ENCODE measurements at regions not wholly inside any gene's neighbourhood (a gene's known extent, or its start where the extent isn't known, plus 50 kb on each side); places are given as distances from the start of the nearest gene placed in this dataset.

DNA sequence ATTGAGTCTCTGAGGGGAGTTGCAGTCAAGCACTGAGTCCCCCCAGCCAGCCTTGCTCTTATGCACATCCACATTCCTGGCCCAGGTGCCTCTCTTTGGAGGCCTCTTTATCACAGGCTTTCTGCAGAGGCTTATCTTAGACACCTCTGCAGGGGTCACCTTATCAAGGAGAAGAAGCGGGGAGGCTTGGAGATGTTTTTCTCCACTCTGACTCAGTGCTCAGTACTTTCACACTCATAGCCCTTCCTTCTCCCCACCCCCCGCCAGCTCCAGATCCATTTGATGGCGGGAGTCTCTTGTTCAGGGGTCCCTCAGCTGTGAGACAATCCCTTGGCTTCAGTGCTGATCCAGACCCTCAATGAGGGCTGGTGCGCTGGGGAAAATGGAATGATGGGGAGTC, 132.1 kb upstream of the TSHZ2 start:
- no peaks in the 10 kb centered on the region for H3K4me1 ChIP-seq (ENCODE audit: insufficient read depth, low read length)
- no peaks in the 10 kb centered on the region for H3K36me3 Mint-ChIP-seq (ENCODE audit: low read depth)
- H3K9me3 ChIP-seq (ENCODE audit: control insufficient read depth in 1 of 2, insufficient read depth in 1 of 2, low read length in 2 of 2) = no peaks in the 10 kb centered on the region
- TF ChIP-seq, protein P1, sequence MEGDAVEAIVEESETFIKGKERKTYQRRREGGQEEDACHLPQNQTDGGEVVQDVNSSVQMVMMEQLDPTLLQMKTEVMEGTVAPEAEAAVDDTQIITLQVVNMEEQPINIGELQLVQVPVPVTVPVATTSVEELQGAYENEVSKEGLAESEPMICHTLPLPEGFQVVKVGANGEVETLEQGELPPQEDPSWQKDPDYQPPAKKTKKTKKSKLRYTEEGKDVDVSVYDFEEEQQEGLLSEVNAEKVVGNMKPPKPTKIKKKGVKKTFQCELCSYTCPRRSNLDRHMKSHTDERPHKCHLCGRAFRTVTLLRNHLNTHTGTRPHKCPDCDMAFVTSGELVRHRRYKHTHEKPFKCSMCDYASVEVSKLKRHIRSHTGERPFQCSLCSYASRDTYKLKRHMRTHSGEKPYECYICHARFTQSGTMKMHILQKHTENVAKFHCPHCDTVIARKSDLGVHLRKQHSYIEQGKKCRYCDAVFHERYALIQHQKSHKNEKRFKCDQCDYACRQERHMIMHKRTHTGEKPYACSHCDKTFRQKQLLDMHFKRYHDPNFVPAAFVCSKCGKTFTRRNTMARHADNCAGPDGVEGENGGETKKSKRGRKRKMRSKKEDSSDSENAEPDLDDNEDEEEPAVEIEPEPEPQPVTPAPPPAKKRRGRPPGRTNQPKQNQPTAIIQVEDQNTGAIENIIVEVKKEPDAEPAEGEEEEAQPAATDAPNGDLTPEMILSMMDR (IDR thresholded peaks at IDR 0.05) = no peak
- no peak overlapping the region for H3K27ac ChIP-seq (ENCODE audit: low read depth in 1 of 2, low read length in 2 of 2)
- H3K4me1 Mint-ChIP-seq (ENCODE audit: low read depth) = no peaks in the 10 kb centered on the region
- no peak overlapping the region for H3K4me3 ChIP-seq (ENCODE audit: low read length)
- no peaks in the 10 kb centered on the region for H3K36me3 ChIP-seq (ENCODE audit: insufficient read depth, low read length)
- no peak for DNase-seq
- POLR2A ChIA-PET = no interaction called here
- H3K4me3 Mint-ChIP-seq = no peak overlapping the region
- CTCF ChIA-PET = no interaction called here
- H3K9me3 Mint-ChIP-seq = no peaks in the 10 kb centered on the region
- no peaks in the 10 kb centered on the region for H3K27me3 Mint-ChIP-seq
- no peaks in the 10 kb centered on the region for H3K27me3 ChIP-seq (ENCODE audit: control insufficient read depth in 1 of 2, insufficient read depth in 2 of 2, low read length in 2 of 2)
- ATAC-seq (ENCODE audit: poor library complexity) = no peak
- no peak overlapping the region for H3K27ac Mint-ChIP-seq
- intact Hi-C loops (cut with DNase I, micrococcal nuclease) = no loop called here

DNA sequence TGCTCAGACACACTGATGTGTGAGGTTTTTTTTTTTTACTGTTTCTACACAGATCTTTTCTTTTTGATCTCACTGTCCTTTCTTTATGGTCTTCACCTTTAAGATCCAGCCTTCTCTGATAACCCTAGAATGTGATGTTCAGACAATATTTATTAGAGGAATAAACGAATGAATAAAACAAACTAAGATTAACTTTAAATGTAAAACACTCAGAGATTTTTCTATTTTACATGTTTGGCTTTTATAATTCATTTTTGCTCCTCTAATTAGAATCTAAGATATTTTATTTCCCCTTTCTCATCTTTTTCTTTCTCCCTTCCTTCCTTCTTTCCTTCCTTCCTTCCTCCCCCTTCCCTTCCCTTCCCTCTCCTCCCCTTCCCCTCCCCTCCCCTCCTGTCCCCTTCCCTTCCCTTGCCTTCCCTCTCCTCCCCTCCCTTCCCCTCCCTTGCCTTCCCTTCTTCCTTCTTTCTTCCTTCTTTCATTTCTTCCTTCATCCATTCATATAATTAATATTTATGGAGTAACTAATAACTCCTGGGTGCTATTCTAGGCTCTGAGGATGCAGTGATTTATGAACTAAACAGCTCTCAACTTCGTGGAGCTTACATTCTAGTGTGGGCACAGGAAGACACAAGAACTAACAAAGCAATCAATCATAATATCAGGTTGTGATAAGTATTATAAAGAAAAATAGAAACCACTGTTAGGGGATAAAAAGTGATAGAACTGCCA, 133.5 kb upstream of the TSHZ2 start:
- H3K36me3 ChIP-seq (ENCODE audit: insufficient read depth, low read length) = no peaks in the 10 kb centered on the region
- H3K36me3 Mint-ChIP-seq (ENCODE audit: low read depth) = no peaks in the 10 kb centered on the region
- DNase-seq (no peak), ATAC-seq (ENCODE audit: poor library complexity) (no peak)
- no peaks in the 10 kb centered on the region for H3K27me3 ChIP-seq (ENCODE audit: control insufficient read depth in 1 of 2, insufficient read depth in 2 of 2, low read length in 2 of 2)
- H3K4me3 Mint-ChIP-seq = no peak overlapping the region
- no peaks in the 10 kb centered on the region for H3K4me1 Mint-ChIP-seq (ENCODE audit: low read depth)
- no peak overlapping the region for H3K27ac ChIP-seq (ENCODE audit: low read depth in 1 of 2, low read length in 2 of 2)
- CTCF ChIA-PET = no interaction called here
- POLR2A ChIA-PET = no interaction called here
- intact Hi-C loops (cut with DNase I, micrococcal nuclease) = no loop called here
- H3K27me3 Mint-ChIP-seq = no peaks in the 10 kb centered on the region
- no peak overlapping the region for H3K4me3 ChIP-seq (ENCODE audit: low read length)
- H3K9me3 ChIP-seq (ENCODE audit: control insufficient read depth in 1 of 2, insufficient read depth in 1 of 2, low read length in 2 of 2) = no peaks in the 10 kb centered on the region
- no peaks in the 10 kb centered on the region for H3K4me1 ChIP-seq (ENCODE audit: insufficient read depth, low read length)
- TF ChIP-seq, protein P1 (IDR thresholded peaks at IDR 0.05) = no peak
- H3K9me3 Mint-ChIP-seq = no peaks in the 10 kb centered on the region
- H3K27ac Mint-ChIP-seq = no peak overlapping the region

DNA sequence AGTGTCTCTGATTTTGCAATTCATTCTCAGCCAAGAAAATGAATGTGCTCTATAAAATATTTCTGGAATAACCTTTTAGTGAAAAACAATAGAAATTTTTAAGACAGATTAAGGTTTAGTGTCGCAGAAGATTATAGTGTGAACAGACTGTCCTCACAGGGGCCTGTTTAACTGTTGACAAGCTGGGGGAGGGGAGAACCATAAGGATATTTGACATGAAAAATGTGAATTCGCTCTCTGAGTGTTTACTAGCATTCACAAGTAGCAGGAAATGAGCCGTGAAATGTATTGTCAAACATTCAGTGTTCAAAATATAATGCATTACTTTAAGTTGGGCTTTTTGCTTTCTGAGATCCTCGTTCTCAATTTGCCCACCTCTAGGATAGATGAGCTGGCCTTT, 134.8 kb upstream of the TSHZ2 start:
- H3K36me3 ChIP-seq (ENCODE audit: insufficient read depth, low read length) = no peaks in the 10 kb centered on the region
- ChIA-PET CTCF (no interaction called here), POLR2A (no interaction called here)
- H3K4me3 Mint-ChIP-seq = no peak overlapping the region
- H3K27me3 Mint-ChIP-seq = no peaks in the 10 kb centered on the region
- no peak overlapping the region for H3K27ac Mint-ChIP-seq
- H3K4me1 ChIP-seq (ENCODE audit: insufficient read depth, low read length) = no peaks in the 10 kb centered on the region
- no peak for ATAC-seq (ENCODE audit: poor library complexity)
- no peak overlapping the region for H3K27ac ChIP-seq (ENCODE audit: low read depth in 1 of 2, low read length in 2 of 2)
- H3K27me3 ChIP-seq (ENCODE audit: control insufficient read depth in 1 of 2, insufficient read depth in 2 of 2, low read length in 2 of 2) = no peaks in the 10 kb centered on the region
- DNase-seq = no peak
- intact Hi-C loops (cut with DNase I, micrococcal nuclease) = no loop called here
- no peak overlapping the region for H3K4me3 ChIP-seq (ENCODE audit: low read length)
- TF ChIP-seq, protein P1 (IDR thresholded peaks at IDR 0.05) = no peak
- no peaks in the 10 kb centered on the region for H3K4me1 Mint-ChIP-seq (ENCODE audit: low read depth)
- H3K9me3 Mint-ChIP-seq = no peaks in the 10 kb centered on the region
- no peaks in the 10 kb centered on the region for H3K9me3 ChIP-seq (ENCODE audit: control insufficient read depth in 1 of 2, insufficient read depth in 1 of 2, low read length in 2 of 2)
- H3K36me3 Mint-ChIP-seq (ENCODE audit: low read depth) = no peaks in the 10 kb centered on the region
